ENCODE measurements at regions not wholly inside any gene's neighbourhood (a gene's known extent, or its start where the extent isn't known, plus 50 kb on each side); places are given as distances from the start of the nearest gene placed in this dataset.

DNA sequence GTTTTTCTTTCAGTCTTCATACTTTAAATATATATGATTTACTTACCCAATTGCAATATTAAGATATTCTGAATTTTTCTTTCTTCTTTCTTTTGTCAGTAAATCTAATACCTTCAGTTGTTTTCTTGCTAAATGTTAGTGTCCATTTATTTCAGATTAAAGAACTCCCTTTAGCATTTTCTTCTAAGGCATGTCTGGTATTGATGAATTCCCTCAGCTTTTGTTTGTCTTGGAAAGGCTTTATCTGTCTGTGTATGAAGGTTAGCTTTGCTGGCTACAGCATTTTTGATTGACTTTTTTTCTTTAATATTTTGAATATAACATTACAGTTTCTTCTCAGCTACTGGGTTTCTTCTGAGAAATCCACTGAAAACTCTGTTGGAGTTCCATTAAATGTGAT lies 64.0 kb upstream of the PLSCR4 start:
- Histone ChIP-seq H3K4me2 (ENCODE audit: insufficient read depth, low read length) (no peak overlapping the region), H3K36me3 (ENCODE audit: insufficient read depth, low read length) (no peaks in the 10 kb centered on the region), H2AFZ (ENCODE audit: low read length) (no peak overlapping the region), H3K4me1 (ENCODE audit: insufficient read depth, low read length) (peaks cover 27% of the 10 kb centered on the region), H3K79me2 (ENCODE audit: insufficient read depth, low read length) (no peaks in the 10 kb centered on the region), H4K20me1 (ENCODE audit: insufficient read depth, low read length) (no peaks in the 10 kb centered on the region), H3K4me3 (ENCODE audit: insufficient read depth, low read length) (no peak overlapping the region), H3K9me3 (ENCODE audit: low read depth, low read length) (no peaks in the 10 kb centered on the region), H3K27ac (ENCODE audit: low read depth, low read length) (no peak overlapping the region), H3K27me3 (ENCODE audit: insufficient read depth, low read length) (no peaks in the 10 kb centered on the region)
- no peak for DNase-seq (ENCODE audit: insufficient read length, low spot score, missing footprints)
- TF ChIP-seq, protein P1, sequence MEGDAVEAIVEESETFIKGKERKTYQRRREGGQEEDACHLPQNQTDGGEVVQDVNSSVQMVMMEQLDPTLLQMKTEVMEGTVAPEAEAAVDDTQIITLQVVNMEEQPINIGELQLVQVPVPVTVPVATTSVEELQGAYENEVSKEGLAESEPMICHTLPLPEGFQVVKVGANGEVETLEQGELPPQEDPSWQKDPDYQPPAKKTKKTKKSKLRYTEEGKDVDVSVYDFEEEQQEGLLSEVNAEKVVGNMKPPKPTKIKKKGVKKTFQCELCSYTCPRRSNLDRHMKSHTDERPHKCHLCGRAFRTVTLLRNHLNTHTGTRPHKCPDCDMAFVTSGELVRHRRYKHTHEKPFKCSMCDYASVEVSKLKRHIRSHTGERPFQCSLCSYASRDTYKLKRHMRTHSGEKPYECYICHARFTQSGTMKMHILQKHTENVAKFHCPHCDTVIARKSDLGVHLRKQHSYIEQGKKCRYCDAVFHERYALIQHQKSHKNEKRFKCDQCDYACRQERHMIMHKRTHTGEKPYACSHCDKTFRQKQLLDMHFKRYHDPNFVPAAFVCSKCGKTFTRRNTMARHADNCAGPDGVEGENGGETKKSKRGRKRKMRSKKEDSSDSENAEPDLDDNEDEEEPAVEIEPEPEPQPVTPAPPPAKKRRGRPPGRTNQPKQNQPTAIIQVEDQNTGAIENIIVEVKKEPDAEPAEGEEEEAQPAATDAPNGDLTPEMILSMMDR (IDR thresholded peaks at IDR 0.05; ENCODE audit: extremely low read depth, low read depth, low read length), result no peak

DNA sequence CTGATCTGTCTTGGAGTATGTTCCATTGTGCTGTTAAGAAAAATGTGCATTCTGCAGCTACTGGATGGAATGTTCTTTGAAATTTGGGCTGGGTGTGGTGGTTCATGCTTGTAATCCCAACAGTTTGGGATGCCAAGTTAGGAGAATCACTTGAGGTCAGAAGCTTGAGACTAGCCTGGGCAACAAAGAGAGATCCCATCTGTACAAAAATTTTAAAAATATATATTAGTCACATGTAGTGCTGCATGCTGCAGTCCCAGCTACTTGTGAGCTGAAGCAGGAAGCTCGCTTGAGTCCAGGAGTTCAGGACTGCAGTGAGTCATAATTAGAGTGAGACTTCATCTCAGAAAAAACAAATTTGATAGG lies 62.8 kb upstream of the PLSCR4 start:
- Histone ChIP-seq H3K4me2 (ENCODE audit: insufficient read depth, low read length) (peak overlapping the region; percentile 33), H3K4me1 (ENCODE audit: insufficient read depth, low read length) (peaks cover 31% of the 10 kb centered on the region), H3K4me3 (ENCODE audit: insufficient read depth, low read length) (no peak overlapping the region), H3K9me3 (ENCODE audit: low read depth, low read length) (no peaks in the 10 kb centered on the region), H3K27me3 (ENCODE audit: insufficient read depth, low read length) (no peaks in the 10 kb centered on the region), H3K36me3 (ENCODE audit: insufficient read depth, low read length) (no peaks in the 10 kb centered on the region), H4K20me1 (ENCODE audit: insufficient read depth, low read length) (no peaks in the 10 kb centered on the region), H3K79me2 (ENCODE audit: insufficient read depth, low read length) (no peaks in the 10 kb centered on the region), H3K27ac (ENCODE audit: low read depth, low read length) (peak overlapping the region; percentile 64), H2AFZ (ENCODE audit: low read length) (no peak overlapping the region)
- DNase-seq (ENCODE audit: insufficient read length, low spot score, missing footprints), result peak; percentile 77
- TF ChIP-seq, protein P1 (IDR thresholded peaks at IDR 0.05; ENCODE audit: extremely low read depth, low read depth, low read length), result no peak

DNA sequence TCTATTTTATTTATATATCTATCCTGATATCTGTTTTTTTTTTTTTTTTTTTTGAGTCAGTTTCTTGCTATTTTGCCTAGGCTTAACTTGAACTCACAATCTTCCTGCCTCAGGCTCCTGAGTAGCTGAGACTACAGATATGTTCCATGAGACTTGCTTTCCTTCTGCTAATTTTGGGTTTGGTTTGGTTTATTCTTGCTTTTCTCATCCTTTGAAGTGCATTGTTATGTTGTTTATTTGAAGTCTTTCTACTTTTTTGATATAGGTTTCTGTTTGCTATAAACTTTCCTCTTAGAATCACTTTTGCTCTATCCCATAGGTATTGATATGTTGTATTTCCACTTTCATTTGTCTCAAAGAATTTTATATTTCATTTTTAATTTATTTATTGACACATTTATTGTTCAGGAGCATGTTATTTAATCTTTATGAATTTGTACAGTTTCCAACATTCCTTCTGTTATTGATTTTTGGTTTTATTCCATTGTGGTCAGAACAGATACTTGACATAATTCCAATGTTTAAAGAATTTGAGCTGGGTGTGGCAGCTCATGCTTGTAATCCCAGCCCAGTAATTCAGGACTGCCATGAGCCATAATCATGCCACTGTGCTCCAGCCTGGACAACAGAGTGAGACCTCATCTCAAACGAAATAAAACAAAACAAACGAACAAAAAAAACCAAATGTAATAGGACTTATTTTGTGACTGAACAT lies 62.3 kb upstream of the PLSCR4 start:
- no peaks in the 10 kb centered on the region for H3K27me3 ChIP-seq (ENCODE audit: insufficient read depth, low read length)
- DNase-seq (ENCODE audit: insufficient read length, low spot score, missing footprints), result no peak
- no peaks in the 10 kb centered on the region for H4K20me1 ChIP-seq (ENCODE audit: insufficient read depth, low read length)
- no peak overlapping the region for H3K4me3 ChIP-seq (ENCODE audit: insufficient read depth, low read length)
- H3K36me3 ChIP-seq (ENCODE audit: insufficient read depth, low read length), result no peaks in the 10 kb centered on the region
- H3K4me2 ChIP-seq (ENCODE audit: insufficient read depth, low read length), result peak overlapping the region; percentile 33
- H3K9me3 ChIP-seq (ENCODE audit: low read depth, low read length), result no peaks in the 10 kb centered on the region
- no peak overlapping the region for H2AFZ ChIP-seq (ENCODE audit: low read length)
- H3K79me2 ChIP-seq (ENCODE audit: insufficient read depth, low read length), result no peaks in the 10 kb centered on the region
- H3K27ac ChIP-seq (ENCODE audit: low read depth, low read length), result peak overlapping the region; percentile 64
- TF ChIP-seq, protein P1 (IDR thresholded peaks at IDR 0.05; ENCODE audit: extremely low read depth, low read depth, low read length), result no peak
- H3K4me1 ChIP-seq (ENCODE audit: insufficient read depth, low read length), result peaks cover 35% of the 10 kb centered on the region

DNA sequence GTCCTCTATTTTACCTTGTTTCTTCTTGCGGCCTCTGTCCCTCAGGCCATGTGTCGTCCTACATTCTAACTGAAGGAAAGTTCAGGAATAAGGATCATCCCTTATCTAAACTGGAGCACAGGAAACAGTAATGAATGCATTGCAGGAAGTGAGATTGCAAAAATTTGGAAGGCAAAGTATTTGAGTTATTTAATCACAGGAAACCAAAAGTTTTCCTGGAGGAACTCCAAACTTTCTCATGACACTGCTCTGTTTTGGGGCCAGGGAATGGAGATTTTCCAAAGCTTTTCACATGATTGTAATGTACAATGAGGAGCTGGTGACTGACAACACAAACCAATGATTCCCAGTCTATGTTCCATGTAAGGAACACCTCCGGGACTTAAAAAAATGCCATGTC lies 57.8 kb upstream of the PLSCR4 start:
- Histone ChIP-seq H3K4me1 (ENCODE audit: insufficient read depth, low read length) (peaks cover 27% of the 10 kb centered on the region), H2AFZ (ENCODE audit: low read length) (no peak overlapping the region), H3K27ac (ENCODE audit: low read depth, low read length) (peak overlapping the region; percentile 91), H4K20me1 (ENCODE audit: insufficient read depth, low read length) (no peaks in the 10 kb centered on the region), H3K27me3 (ENCODE audit: insufficient read depth, low read length) (no peaks in the 10 kb centered on the region), H3K79me2 (ENCODE audit: insufficient read depth, low read length) (no peaks in the 10 kb centered on the region), H3K36me3 (ENCODE audit: insufficient read depth, low read length) (no peaks in the 10 kb centered on the region), H3K9me3 (ENCODE audit: low read depth, low read length) (no peaks in the 10 kb centered on the region), H3K4me2 (ENCODE audit: insufficient read depth, low read length) (peak overlapping the region; percentile 73), H3K4me3 (ENCODE audit: insufficient read depth, low read length) (peak overlapping the region; percentile 35)
- DNase-seq (ENCODE audit: insufficient read length, low spot score, missing footprints), result peak; percentile 67
- TF ChIP-seq, protein P1 (IDR thresholded peaks at IDR 0.05; ENCODE audit: extremely low read depth, low read depth, low read length), result no peak
